Ascending aorta (tissue), 2 donors: ENCODE measurements at regions not wholly inside any gene's neighbourhood (a gene's known extent, or its start where the extent isn't known, plus 50 kb on each side); places are given as distances from the start of the nearest gene placed in this dataset.

Experiments used
- DNase-seq, 2 donors: peaks; one replicate each; pipeline ENCODE4 v3.0.0-alpha.2; 2019; ENCODE audit warnings: low spot score in 2 of 2
- H3K27ac ChIP-seq, 2 donors: fragments of 200-600 bp; sonication (generic); one replicate each; pipeline ENCODE4 v1.5.1; 2016 to 2017; ENCODE audit warnings: mild to moderate bottlenecking in 1 of 2
- H3K27me3 ChIP-seq: fragments of 200-600 bp; sonication (generic); one replicate; pipeline ENCODE4 v1.5.1; 2017
- H3K36me3 ChIP-seq, 2 donors: fragments of 200-600 bp; sonication (generic); one replicate each; pipeline ENCODE4 v1.5.1; 2016
- H3K4me1 ChIP-seq, 2 donors: fragments of 200-600 bp; sonication (generic); one replicate each; pipeline ENCODE4 v1.5.1; 2016 to 2017; ENCODE audit warnings: mild to moderate bottlenecking in 1 of 2
- H3K4me3 ChIP-seq, 2 donors: fragments of 200-600 bp; sonication (generic); one replicate each; pipeline ENCODE4 v1.5.1; 2016 to 2017; ENCODE audit warnings: mild to moderate bottlenecking in 1 of 2
- H3K9me3 ChIP-seq, 2 donors: fragments of 200-600 bp; sonication (generic); one replicate each; pipeline ENCODE4 v1.5.1; 2016
- CTCF ChIP-seq, 3 experiments: fragments of 200-600 bp in 2 of 3; fragments of 450-650 bp in 1 of 3; sonication (generic) in 2 of 3; IDR thresholded peaks; one replicate each; pipeline ENCODE4 v1.5.1; 2016 to 2019; ENCODE audit warnings: antibody characterized with exemption in 3 of 3, mild to moderate bottlenecking in 1 of 3, moderate library complexity in 1 of 3
- intact Hi-C: fragments of 100-400 bp; cut with DNase I; formaldehyde crosslinking; loops from one replicate; pipeline ENCODE4 v1.15.1; 2023

DNA sequence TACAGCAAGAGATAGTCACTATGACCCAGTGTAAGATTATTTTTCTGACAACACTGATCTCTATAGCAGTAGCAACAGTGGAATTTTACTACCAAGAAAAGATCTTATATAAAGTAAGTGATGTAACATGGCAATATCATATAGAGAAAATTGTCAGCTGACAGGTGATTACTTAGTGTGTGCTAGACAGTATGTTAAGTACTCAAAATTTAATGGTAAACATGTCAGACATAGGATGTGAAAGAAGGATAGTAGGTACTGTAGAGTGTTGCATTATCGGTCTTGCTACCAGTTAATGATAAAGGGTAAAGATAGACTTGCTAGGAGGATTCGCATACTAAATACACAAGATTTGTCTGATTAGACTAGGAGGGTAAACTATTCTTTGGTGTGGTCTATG is 247.4 kb downstream of the CYLC2 start:
- TF ChIP-seq CTCF (IDR thresholded peaks at IDR 0.05): no peak
- Histone ChIP-seq H3K27me3 (no peaks in the 10 kb centered on the region), H3K4me1 (no peaks in the 10 kb centered on the region), H3K9me3 (no peaks in the 10 kb centered on the region), H3K36me3 (no peaks in the 10 kb centered on the region), H3K4me3 (no peak overlapping the region), H3K27ac (no peak overlapping the region)
- no peak for DNase-seq
- intact Hi-C loops: no loop called here

- TF ChIP-seq CTCF (IDR thresholded peaks at IDR 0.05): no peak
- H3K27ac ChIP-seq: no peak overlapping the region
- H3K9me3 ChIP-seq: no peaks in the 10 kb centered on the region
- no peaks in the 10 kb centered on the region for H3K27me3 ChIP-seq
- H3K4me1 ChIP-seq: no peaks in the 10 kb centered on the region
- DNase-seq: no peak
- H3K36me3 ChIP-seq: no peaks in the 10 kb centered on the region
- H3K4me3 ChIP-seq: no peak overlapping the region
- intact Hi-C loops: no loop called here
Observed at GRCh38 chr9:103243553-103243952, 248.4 kb downstream of the CYLC2 start.

GRCh38 chr9:103245369-103245768 is 250.2 kb downstream of the CYLC2 start:
- TF ChIP-seq CTCF (IDR thresholded peaks at IDR 0.05): no peak
- no peaks in the 10 kb centered on the region for H3K4me1 ChIP-seq
- intact Hi-C loops: no loop called here
- no peak overlapping the region for H3K27ac ChIP-seq
- H3K36me3 ChIP-seq: no peaks in the 10 kb centered on the region
- no peak for DNase-seq
- H3K27me3 ChIP-seq: no peaks in the 10 kb centered on the region
- no peak overlapping the region for H3K4me3 ChIP-seq
- H3K9me3 ChIP-seq: no peaks in the 10 kb centered on the region

DNA sequence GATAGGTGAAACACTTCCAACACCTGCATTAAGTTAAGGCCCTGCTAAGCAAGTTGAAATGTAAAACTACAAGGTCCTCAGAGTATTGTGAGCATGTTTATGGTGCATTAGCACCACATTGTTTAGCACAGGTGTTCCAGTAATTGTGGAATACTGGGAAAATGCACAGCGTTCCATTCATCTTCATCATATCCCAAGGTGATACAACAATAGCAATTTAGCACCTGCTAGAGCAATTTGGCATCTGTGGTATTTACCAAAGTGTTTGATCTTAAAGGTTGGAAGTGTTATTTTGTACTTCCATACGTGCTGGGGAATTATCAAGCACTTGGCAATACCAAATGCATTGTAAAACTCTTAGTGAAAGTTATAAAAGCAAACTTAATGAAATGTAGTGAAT is 266.8 kb downstream of the CYLC2 start:
- peaks cover 0 to 4% of the 10 kb centered on the region in 2 donors for H3K9me3 ChIP-seq
- intact Hi-C loops: no loop called here
- TF ChIP-seq CTCF (IDR thresholded peaks at IDR 0.05): no peak

GRCh38 chr9:103266064-103266463 is 270.9 kb downstream of the CYLC2 start:
- no peaks in the 10 kb centered on the region for H3K36me3 ChIP-seq
- no peak for TF ChIP-seq CTCF (IDR thresholded peaks at IDR 0.05)
- no peaks in the 10 kb centered on the region for H3K4me1 ChIP-seq
- no peak for DNase-seq
- no peaks in the 10 kb centered on the region for H3K27me3 ChIP-seq
- peaks cover 0 to 4% of the 10 kb centered on the region in 2 donors for H3K9me3 ChIP-seq
- intact Hi-C loops: no loop called here
- no peak overlapping the region for H3K27ac ChIP-seq
- no peak overlapping the region for H3K4me3 ChIP-seq

More for the DNA sequence above, 266.8 kb downstream of the CYLC2 start:
- H3K27me3 ChIP-seq: no peaks in the 10 kb centered on the region
- no peak for DNase-seq
- H3K4me3 ChIP-seq: no peak overlapping the region
- no peak overlapping the region for H3K27ac ChIP-seq
- no peaks in the 10 kb centered on the region for H3K36me3 ChIP-seq
- no peaks in the 10 kb centered on the region for H3K4me1 ChIP-seq

- no peaks in the 10 kb centered on the region for H3K4me1 ChIP-seq
- H3K27ac ChIP-seq: no peak overlapping the region
- no peak for TF ChIP-seq CTCF (IDR thresholded peaks at IDR 0.05)
- intact Hi-C loops: no loop called here
- peaks cover 0 to 14% of the 10 kb centered on the region in 2 donors for H3K9me3 ChIP-seq
- DNase-seq: no peak
- H3K4me3 ChIP-seq: no peak overlapping the region
- H3K36me3 ChIP-seq: no peaks in the 10 kb centered on the region
- no peaks in the 10 kb centered on the region for H3K27me3 ChIP-seq
Observed at GRCh38 chr9:103277240-103277639, 282.1 kb downstream of the CYLC2 start.
